H1 (cell line): ENCODE measurements at regions not wholly inside any gene's neighbourhood (a gene's known extent, or its start where the extent isn't known, plus 50 kb on each side); places are given as distances from the start of the nearest gene placed in this dataset.

ENCODE experiments used
- CTCF ChIA-PET: fragments of 300-600 bp; sonication (Branson Sonifier 250); formaldehyde crosslinking; loops from one replicate; lab custom pipeline; 2021; ENCODE audit not compliant: partially characterized antibody; lab: Charles Lee
- POLR2A ChIA-PET: fragments of 300-600 bp; sonication (Branson Sonifier 250); formaldehyde crosslinking; loops from one replicate; lab custom pipeline; 2021; ENCODE audit warnings: inconsistent platforms; ENCODE audit not compliant: partially characterized antibody; lab: Charles Lee
- DNase-seq, 2 experiments: peaks; one replicate each; pipeline versions ENCODE4 v3.0.0 to v3.0.0-alpha.2; 2010 to 2022; ENCODE audit warnings: low spot score in 2 of 2, low read depth in 1 of 2, mixed read lengths in 1 of 2
- FAIRE-seq: peaks from 2 replicates; lab custom pipeline; 2011; peaks lifted over from hg19 to GRCh38; lab: Jason Lieb, UNC
- H2AFZ ChIP-seq: 2 replicates; pipeline ENCODE4 v1.8.1; 2012; ENCODE audit warnings: low read length, inconsistent platforms
- H2AK5ac ChIP-seq: 2 replicates; pipeline ENCODE4 v1.6.1; 2013; ENCODE audit warnings: low read depth, low read length
- H2BK120ac ChIP-seq: replicated peaks from 2 replicates; pipeline ENCODE3; 2013; ENCODE audit warnings: low read depth, low read length, inconsistent platforms
- H2BK12ac ChIP-seq: 2 replicates; pipeline ENCODE4 v1.6.1; 2013; ENCODE audit warnings: low read depth, low read length
- H2BK15ac ChIP-seq: 2 replicates; pipeline ENCODE4 v1.6.1; 2013; ENCODE audit warnings: low read length
- H2BK20ac ChIP-seq: 2 replicates; pipeline ENCODE4 v1.6.1; 2013; ENCODE audit warnings: low read length
- H2BK5ac ChIP-seq: 2 replicates; pipeline ENCODE4 v1.6.1; 2013; ENCODE audit warnings: low read depth, low read length
- H3K14ac ChIP-seq: 2 replicates; pipeline ENCODE4 v1.6.1; 2013; ENCODE audit warnings: inconsistent platforms; ENCODE audit not compliant: insufficient read length
- H3K18ac ChIP-seq: 2 replicates; pipeline ENCODE4 v1.6.1; 2013; ENCODE audit warnings: low read length; ENCODE audit errors: extremely low read depth
- H3K23ac ChIP-seq: 2 replicates; pipeline ENCODE4 v1.6.1; 2013; ENCODE audit warnings: inconsistent platforms; ENCODE audit not compliant: insufficient read length
- H3K23me2 ChIP-seq: 2 replicates; pipeline ENCODE4 v1.6.1; 2013; ENCODE audit warnings: low read depth, low read length
- H3K27ac ChIP-seq: 2 replicates; pipeline ENCODE4 v1.6.1; 2011; ENCODE audit warnings: low read depth, low read length, inconsistent platforms
- H3K27me3 ChIP-seq, 4 experiments: replicated peaks in 1 of 4; 1 replicate in 1 of 4; 2 replicates in 3 of 4; pipeline versions ENCODE4 v1.6.1 to v1.8.1; 2011 to 2013; ENCODE audit warnings: low read length in 3 of 4, mild to moderate bottlenecking in 3 of 4, inconsistent platforms in 2 of 4, mixed read lengths in 2 of 4, moderate library complexity in 1 of 4; ENCODE audit not compliant: control insufficient read depth in 3 of 4, insufficient read depth in 3 of 4; ENCODE audit errors: extremely low read depth in 1 of 4
- H3K36me3 ChIP-seq, 4 experiments: 2 replicates each; pipeline versions ENCODE4 v1.6.1 to v1.8.1; 2011 to 2013; ENCODE audit warnings: mild to moderate bottlenecking in 4 of 4, low read length in 3 of 4, moderate library complexity in 2 of 4, control low read depth in 1 of 4, inconsistent platforms in 1 of 4; ENCODE audit not compliant: insufficient read depth in 4 of 4, control insufficient read depth in 2 of 4
- H3K4ac ChIP-seq: replicated peaks from 2 replicates; pipeline ENCODE3; 2013; ENCODE audit warnings: low read length, low read depth, mixed read lengths, inconsistent platforms; ENCODE audit not compliant: insufficient read length
- H3K4me1 ChIP-seq, 4 experiments: replicated peaks in 1 of 4; 1 replicate in 1 of 4; 2 replicates in 3 of 4; pipeline versions ENCODE4 v1.6.1 to v1.8.1; 2011 to 2013; ENCODE audit warnings: low read length in 3 of 4, inconsistent platforms in 2 of 4, mixed read lengths in 1 of 4; ENCODE audit not compliant: insufficient read depth in 4 of 4, control insufficient read depth in 3 of 4
- H3K4me2 ChIP-seq, 2 experiments: 2 replicates each; pipeline versions ENCODE4 v1.6.1 to v1.8.1; 2011 to 2013; ENCODE audit warnings: low read depth in 2 of 2, low read length in 2 of 2, control low read depth in 1 of 2, inconsistent platforms in 1 of 2, mild to moderate bottlenecking in 1 of 2; ENCODE audit not compliant: insufficient read depth in 1 of 2
- H3K4me3 ChIP-seq, 4 experiments: fragments of 200-600, 300-600 bp in 1 of 4; sonication (generic), shearing (Covaris generic), sonication (Bioruptor Twin) in 1 of 4; 2 replicates each; pipeline versions ENCODE4 v1.5.1 to v1.8.1; 2011 to 2016; ENCODE audit warnings: low read length in 4 of 4, low read depth in 3 of 4, control low read depth in 2 of 4, inconsistent platforms in 2 of 4, mild to moderate bottlenecking in 2 of 4, mixed read lengths in 1 of 4, moderate library complexity in 1 of 4; ENCODE audit not compliant: insufficient read depth in 2 of 4; ENCODE audit errors: extremely low read depth in 1 of 4
- H3K56ac ChIP-seq: replicated peaks from 2 replicates; pipeline ENCODE3; 2013; ENCODE audit warnings: low read depth, mild to moderate bottlenecking, mixed read lengths, low read length, inconsistent platforms; ENCODE audit not compliant: insufficient read length
- H3K79me1 ChIP-seq: 2 replicates; pipeline ENCODE4 v1.6.1; 2013; ENCODE audit warnings: low read depth, low read length, control low read depth
- H3K79me2 ChIP-seq, 2 experiments: 2 replicates each; pipeline versions ENCODE4 v1.6.1 to v1.8.1; 2012 to 2013; ENCODE audit warnings: low read length in 2 of 2, mild to moderate bottlenecking in 2 of 2, inconsistent platforms in 1 of 2; ENCODE audit not compliant: insufficient read depth in 2 of 2, control insufficient read depth in 1 of 2
- H3K9ac ChIP-seq, 4 experiments: replicated peaks in 1 of 4; 1 replicate in 1 of 4; 2 replicates in 3 of 4; pipeline versions ENCODE4 v1.6.1 to v1.8.1; 2011 to 2013; ENCODE audit warnings: low read depth in 3 of 4, low read length in 3 of 4, control low read depth in 2 of 4, mild to moderate bottlenecking in 2 of 4, moderate library complexity in 2 of 4, inconsistent platforms in 1 of 4; ENCODE audit errors: extremely low read depth in 1 of 4
- H3K9me3 ChIP-seq, 2 experiments: 2 replicates each; pipeline versions ENCODE4 v1.6.1 to v1.8.1; 2012 to 2013; ENCODE audit warnings: mild to moderate bottlenecking in 2 of 2, moderate library complexity in 2 of 2, control low read depth in 1 of 2, inconsistent platforms in 1 of 2, low read depth in 1 of 2, low read length in 1 of 2, mixed read lengths in 1 of 2; ENCODE audit not compliant: insufficient read depth in 2 of 2
- H4K20me1 ChIP-seq, 2 experiments: replicated peaks in 1 of 2; 2 replicates each; pipeline versions ENCODE3 to v1.8.1; 2011 to 2013; ENCODE audit warnings: inconsistent platforms in 2 of 2, low read length in 2 of 2, mild to moderate bottlenecking in 1 of 2; ENCODE audit not compliant: insufficient read depth in 2 of 2, control insufficient read depth in 1 of 2
- H4K5ac ChIP-seq: 2 replicates; pipeline ENCODE4 v1.6.1; 2013; ENCODE audit warnings: low read length, low read depth, mixed read lengths, inconsistent platforms; ENCODE audit not compliant: insufficient read length
- H4K8ac ChIP-seq: 2 replicates; pipeline ENCODE4 v1.8.0; 2013; ENCODE audit warnings: mild to moderate bottlenecking, moderate library complexity, low read length, inconsistent platforms; ENCODE audit not compliant: insufficient read depth; ENCODE audit errors: extremely low read depth
- H4K91ac ChIP-seq: replicated peaks from 2 replicates; pipeline ENCODE3; 2013; ENCODE audit warnings: low read length, mixed read lengths, inconsistent platforms; ENCODE audit not compliant: insufficient read length
- BACH1 ChIP-seq: IDR thresholded peaks from 2 replicates; pipeline ENCODE4 v1.6.1; 2012; ENCODE audit warnings: low read length, improper control_type of control experiment
- RAD21 ChIP-seq, 2 experiments: IDR thresholded peaks in 1 of 2; conservative IDR thresholded peaks in 1 of 2; 2 replicates each; pipeline ENCODE4 v1.6.1; 2011; ENCODE audit warnings: low read depth in 2 of 2, low read length in 2 of 2, improper control_type of control experiment in 1 of 2, inconsistent platforms in 1 of 2, mild to moderate bottlenecking in 1 of 2, moderate library complexity in 1 of 2
- TCF12 ChIP-seq: IDR thresholded peaks from 2 replicates; pipeline ENCODE4 v1.6.1; 2011; ENCODE audit warnings: low read depth, mild to moderate bottlenecking, low read length
- WGBS, 2 experiments: shearing (Covaris generic) in 1 of 2; methylation state at CpG; one replicate each; pipeline versions ENCODE4 v1.1.6 to v1.1.7; 2013 to 2015; ENCODE audit warnings: low lambda C conversion rate in 2 of 2, mixed read lengths in 2 of 2, inconsistent platforms in 1 of 2, low coverage in 1 of 2, missing lambda C conversion rate in 1 of 2; ENCODE audit not compliant: insufficient replicate concordance in 2 of 2, insufficient coverage in 1 of 2, insufficient read length in 1 of 2; ENCODE audit errors: extremely low coverage in 1 of 2, missing lambda C conversion rate in 1 of 2; 5-methylcytosine and 5-hydroxymethylcytosine counted together
- TF ChIP-seq, protein P1 (sequence below), 3 experiments: IDR thresholded peaks; 1 replicate in 2 of 3; 2 replicates in 1 of 3; pipeline versions ENCODE4 v1.5.1 to v1.6.1; 2011; ENCODE audit warnings: low read length in 3 of 3, mild to moderate bottlenecking in 3 of 3, inconsistent platforms in 2 of 3, low read depth in 1 of 3, moderate library complexity in 1 of 3; ENCODE audit not compliant: insufficient read depth in 1 of 3; ENCODE audit errors: control extremely low read depth in 1 of 3

DNA sequence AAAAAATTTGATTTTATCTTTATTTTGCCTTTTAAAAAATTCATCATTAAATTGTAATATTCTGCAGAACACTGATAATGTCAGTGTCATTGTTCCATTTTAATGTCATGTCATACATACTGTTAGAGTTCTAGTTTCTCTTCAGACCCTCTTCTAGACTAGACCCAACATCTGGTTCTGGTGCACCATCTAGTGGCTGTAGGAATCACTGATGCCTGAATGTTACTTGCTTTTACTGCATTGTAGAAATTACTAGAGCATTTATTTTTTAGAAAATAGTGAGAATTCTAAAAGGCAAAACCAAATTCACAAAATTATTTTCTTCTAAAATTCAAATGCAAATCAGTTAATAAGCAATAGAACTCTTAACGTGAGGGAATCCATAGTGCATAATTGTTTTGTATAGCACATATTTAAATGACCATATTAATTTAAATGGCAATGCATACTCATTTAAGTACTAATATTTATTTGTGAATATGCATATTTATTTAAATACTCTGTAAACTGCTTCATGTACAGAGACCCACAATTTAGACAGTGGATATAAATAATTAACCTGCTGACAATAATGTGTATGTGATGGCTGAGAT is 425.7 kb downstream of the KLF12 start:
- no peak overlapping the region for H2BK15ac ChIP-seq
- no peak overlapping the region for H4K91ac ChIP-seq
- CTCF ChIA-PET = no interaction called here
- DNase-seq (no peak), FAIRE-seq (peak; percentile 62)
- no peak overlapping the region for H3K18ac ChIP-seq
- H3K4me1 ChIP-seq = no peaks in the 10 kb centered on the region; a peak in 1 of 7 replicates
- no peaks in the 10 kb centered on the region; a peak in 1 of 7 replicates for H3K27me3 ChIP-seq
- WGBS, 2 experiments = 7% methylated on average over 1 of the region's 1 CpG; no CpG with 5 or more reads in 1 of the 2 experiments
- H3K27ac ChIP-seq = no peak overlapping the region
- TF ChIP-seq RAD21 (IDR thresholded peaks at IDR 0.05 in 1 of 2, conservative IDR thresholded peaks at IDR 0.05 in 1 of 2; ENCODE audit: low read depth in 2 of 2, low read length in 2 of 2) = peak; percentile 97
- TF ChIP-seq TCF12 = no peak
- peak; percentile 14; the same call in 1 of the 2 replicates for TF ChIP-seq BACH1
- TF ChIP-seq, protein P1, sequence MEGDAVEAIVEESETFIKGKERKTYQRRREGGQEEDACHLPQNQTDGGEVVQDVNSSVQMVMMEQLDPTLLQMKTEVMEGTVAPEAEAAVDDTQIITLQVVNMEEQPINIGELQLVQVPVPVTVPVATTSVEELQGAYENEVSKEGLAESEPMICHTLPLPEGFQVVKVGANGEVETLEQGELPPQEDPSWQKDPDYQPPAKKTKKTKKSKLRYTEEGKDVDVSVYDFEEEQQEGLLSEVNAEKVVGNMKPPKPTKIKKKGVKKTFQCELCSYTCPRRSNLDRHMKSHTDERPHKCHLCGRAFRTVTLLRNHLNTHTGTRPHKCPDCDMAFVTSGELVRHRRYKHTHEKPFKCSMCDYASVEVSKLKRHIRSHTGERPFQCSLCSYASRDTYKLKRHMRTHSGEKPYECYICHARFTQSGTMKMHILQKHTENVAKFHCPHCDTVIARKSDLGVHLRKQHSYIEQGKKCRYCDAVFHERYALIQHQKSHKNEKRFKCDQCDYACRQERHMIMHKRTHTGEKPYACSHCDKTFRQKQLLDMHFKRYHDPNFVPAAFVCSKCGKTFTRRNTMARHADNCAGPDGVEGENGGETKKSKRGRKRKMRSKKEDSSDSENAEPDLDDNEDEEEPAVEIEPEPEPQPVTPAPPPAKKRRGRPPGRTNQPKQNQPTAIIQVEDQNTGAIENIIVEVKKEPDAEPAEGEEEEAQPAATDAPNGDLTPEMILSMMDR (IDR thresholded peaks at IDR 0.05; ENCODE audit: control extremely low read depth in 1 of 3, insufficient read depth in 1 of 3, low read depth in 1 of 3, low read length in 3 of 3) = peak in 2 of 3 experiments; percentile 72 to 76; a peak in 3 of 4 replicates
- no peak overlapping the region for H3K23ac ChIP-seq
- no peaks in the 10 kb centered on the region for H3K9me3 ChIP-seq
- H3K4ac ChIP-seq = no peak overlapping the region
- H3K4me2 ChIP-seq = no peak overlapping the region
- no peaks in the 10 kb centered on the region for H4K20me1 ChIP-seq
- no peak overlapping the region for H2BK12ac ChIP-seq
- H2AK5ac ChIP-seq = no peak overlapping the region
- no peak overlapping the region for H2BK120ac ChIP-seq
- H4K8ac ChIP-seq = no peak overlapping the region
- H3K23me2 ChIP-seq = no peaks in the 10 kb centered on the region
- no peak overlapping the region for H3K4me3 ChIP-seq
- no peak overlapping the region for H2BK20ac ChIP-seq
- POLR2A ChIA-PET = no interaction called here
- H3K36me3 ChIP-seq = no peaks in the 10 kb centered on the region
- no peak overlapping the region for H3K14ac ChIP-seq
- H2BK5ac ChIP-seq = no peak overlapping the region
- H3K79me1 ChIP-seq = no peaks in the 10 kb centered on the region
- no peak overlapping the region for H3K56ac ChIP-seq
- no peaks in the 10 kb centered on the region for H3K79me2 ChIP-seq
- no peak overlapping the region for H3K9ac ChIP-seq
- no peak overlapping the region for H4K5ac ChIP-seq
- H2AFZ ChIP-seq = no peak overlapping the region
